Liver (tissue), 8 donors: ENCODE measurements at regions not wholly inside any gene's neighbourhood (a gene's known extent, or its start where the extent isn't known, plus 50 kb on each side); places are given as distances from the start of the nearest gene placed in this dataset.

Source experiments
- DNase-seq: peaks from one replicate; pipeline ENCODE4 v3.0.0-alpha.2; 2017; ENCODE audit warnings: low spot score
- H3K27ac ChIP-seq, 2 donors: one replicate each; pipeline ENCODE4 v1.7.0; 2013; ENCODE audit warnings: inconsistent platforms in 2 of 2, low read length in 2 of 2, control low read depth in 1 of 2, low read depth in 1 of 2, mild to moderate bottlenecking in 1 of 2
- H3K27me3 ChIP-seq, 4 donors: one replicate each; pipeline versions ENCODE4 v1.6.1 to v1.7.0; 2013; ENCODE audit warnings: low read length in 3 of 4, inconsistent platforms in 1 of 4, mild to moderate bottlenecking in 1 of 4, moderate library complexity in 1 of 4; ENCODE audit not compliant: control insufficient read depth in 4 of 4, insufficient read depth in 4 of 4
- H3K36me3 ChIP-seq, 4 donors: one replicate each; pipeline versions ENCODE4 v1.6.1 to v1.7.0; 2013; ENCODE audit warnings: low read length in 3 of 4, mild to moderate bottlenecking in 3 of 4, low read depth in 1 of 4, moderate library complexity in 1 of 4; ENCODE audit not compliant: control insufficient read depth in 4 of 4, insufficient read depth in 3 of 4
- H3K4me1 ChIP-seq, 4 donors: one replicate each; pipeline versions ENCODE4 v1.6.1 to v1.7.0; 2013; ENCODE audit warnings: low read length in 3 of 4, mild to moderate bottlenecking in 3 of 4, moderate library complexity in 1 of 4; ENCODE audit not compliant: control insufficient read depth in 4 of 4, insufficient read depth in 4 of 4
- H3K4me3 ChIP-seq, 3 donors: one replicate each; pipeline versions ENCODE4 v1.6.1 to v1.7.0; 2013; ENCODE audit warnings: low read length in 3 of 3, control low read depth in 1 of 3, low read depth in 1 of 3, mild to moderate bottlenecking in 1 of 3
- H3K9ac ChIP-seq, 2 donors: one replicate each; pipeline ENCODE4 v1.7.0; 2013; ENCODE audit warnings: low read length in 2 of 2, mild to moderate bottlenecking in 2 of 2, moderate library complexity in 2 of 2, control low read depth in 1 of 2, low read depth in 1 of 2
- H3K9me3 ChIP-seq, 4 donors: one replicate each; pipeline versions ENCODE4 v1.6.1 to v1.7.0; 2013; ENCODE audit warnings: low read length in 3 of 4; ENCODE audit not compliant: control insufficient read depth in 4 of 4
- CTCF ChIP-seq: fragments of 150-350 bp; IDR thresholded peaks from 2 replicates; pipeline ENCODE4 v1.5.1; 2017; ENCODE audit warnings: improper control_type of control experiment, low read depth, low read length; ENCODE audit not compliant: missing input control
- EGR1 ChIP-seq, 2 donors: IDR thresholded peaks; 2 replicates each; pipeline ENCODE4 v1.6.1; 2016 to 2018; ENCODE audit warnings: antibody characterized with exemption in 2 of 2, low read depth in 2 of 2
- FOXA1 ChIP-seq: IDR thresholded peaks from 2 replicates; pipeline ENCODE4 v1.6.1; 2016; ENCODE audit warnings: antibody characterized with exemption
- FOXA2 ChIP-seq: IDR thresholded peaks from 2 replicates; pipeline ENCODE4 v1.6.1; 2016; ENCODE audit warnings: antibody characterized with exemption
- GABPA ChIP-seq, 2 donors: IDR thresholded peaks in 1 of 2; conservative IDR thresholded peaks in 1 of 2; 2 replicates each; pipeline ENCODE4 v1.6.1; 2016; ENCODE audit warnings: antibody characterized with exemption in 2 of 2, mild to moderate bottlenecking in 1 of 2, moderate library complexity in 1 of 2
- HNF4A ChIP-seq, 2 donors: conservative IDR thresholded peaks; 2 replicates each; pipeline ENCODE4 v1.6.1; 2016; ENCODE audit warnings: antibody characterized with exemption in 2 of 2, mild to moderate bottlenecking in 2 of 2
- HNF4G ChIP-seq: IDR thresholded peaks from 2 replicates; pipeline ENCODE4 v1.6.1; 2016; ENCODE audit warnings: antibody characterized with exemption
- JUND ChIP-seq, 2 donors: IDR thresholded peaks; 2 replicates each; pipeline ENCODE4 v1.6.1; 2016; ENCODE audit warnings: antibody characterized with exemption in 2 of 2
- NR2F2 ChIP-seq: IDR thresholded peaks from 2 replicates; pipeline ENCODE4 v1.6.1; 2016; ENCODE audit warnings: antibody characterized with exemption
- RAD21 ChIP-seq, 2 donors: IDR thresholded peaks; 2 replicates each; pipeline ENCODE4 v1.6.1; 2016; ENCODE audit warnings: antibody characterized with exemption in 2 of 2, mild to moderate bottlenecking in 2 of 2
- RXRA ChIP-seq, 2 donors: IDR thresholded peaks; 2 replicates each; pipeline ENCODE4 v1.6.1; 2017 to 2018; ENCODE audit warnings: antibody characterized with exemption in 2 of 2, mild to moderate bottlenecking in 1 of 2
- SP1 ChIP-seq: IDR thresholded peaks from 2 replicates; pipeline ENCODE4 v1.6.1; 2018; ENCODE audit warnings: antibody characterized with exemption, mild to moderate bottlenecking
- TAF1 ChIP-seq: conservative IDR thresholded peaks from 2 replicates; pipeline ENCODE4 v1.6.1; 2016; ENCODE audit warnings: antibody characterized with exemption, mild to moderate bottlenecking
- YY1 ChIP-seq: IDR thresholded peaks from 2 replicates; pipeline ENCODE4 v1.6.1; 2016; ENCODE audit warnings: antibody characterized with exemption, mild to moderate bottlenecking
- WGBS: extraction: QIAGEN DNeasy Blood & Tissue Kit; methylation state at CpG from one replicate; pipeline ENCODE4 v1.1.7; 2013; 5-methylcytosine and 5-hydroxymethylcytosine counted together
- TF ChIP-seq, protein P1 (sequence below): IDR thresholded peaks from 2 replicates; pipeline ENCODE4 v1.6.1; 2016; ENCODE audit warnings: antibody characterized with exemption
- TF ChIP-seq, protein P2 (sequence below): IDR thresholded peaks from 2 replicates; pipeline ENCODE4 v1.6.1; 2016; ENCODE audit warnings: antibody characterized with exemption
- TF ChIP-seq, protein P3 (sequence below): IDR thresholded peaks from 2 replicates; pipeline ENCODE4 v1.6.1; 2016; ENCODE audit warnings: antibody characterized with exemption, mild to moderate bottlenecking
- TF ChIP-seq, protein P4 (sequence below): IDR thresholded peaks from 2 replicates; pipeline ENCODE4 v1.6.1; 2016; ENCODE audit warnings: antibody characterized with exemption
- donor health status: healthy.
- donor health status: healthy.
- donor health status: healthy.
- donor health status: healthy.
- donor health status: healthy.

GRCh38 chr21:27646691-27647090, 679.8 kb upstream of the ADAMTS5 start (continued):
- TF ChIP-seq CTCF (no peak), FOXA2 (no peak), HNF4A (conservative IDR thresholded peaks at IDR 0.05) (no peak)

GRCh38 chr21:27646056-27646455, 679.2 kb upstream of the ADAMTS5 start:
- Histone ChIP-seq H3K4me1 (no peaks in the 10 kb centered on the region), H3K36me3 (no peaks in the 10 kb centered on the region), H3K27ac (no peak overlapping the region), H3K27me3 (peaks cover 0 to 5% (median 0%) of the 10 kb centered on the region in 4 donors), H3K9me3 (no peaks in the 10 kb centered on the region), H3K4me3 (no peak overlapping the region), H3K9ac (no peak overlapping the region)
- 77% methylated on average over 2 of the region's 2 CpGs for WGBS
- TF ChIP-seq YY1 = no peak
- no peak for TF ChIP-seq RXRA (IDR thresholded peaks at IDR 0.05)
- TF ChIP-seq, protein P1, sequence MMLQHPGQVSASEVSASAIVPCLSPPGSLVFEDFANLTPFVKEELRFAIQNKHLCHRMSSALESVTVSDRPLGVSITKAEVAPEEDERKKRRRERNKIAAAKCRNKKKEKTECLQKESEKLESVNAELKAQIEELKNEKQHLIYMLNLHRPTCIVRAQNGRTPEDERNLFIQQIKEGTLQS = no peak
- no peak for TF ChIP-seq FOXA2
- TF ChIP-seq JUND (IDR thresholded peaks at IDR 0.05) = no peak
- no peak for TF ChIP-seq NR2F2
- no peak for TF ChIP-seq SP1
- no peak for TF ChIP-seq HNF4G
- TF ChIP-seq, protein P2, sequence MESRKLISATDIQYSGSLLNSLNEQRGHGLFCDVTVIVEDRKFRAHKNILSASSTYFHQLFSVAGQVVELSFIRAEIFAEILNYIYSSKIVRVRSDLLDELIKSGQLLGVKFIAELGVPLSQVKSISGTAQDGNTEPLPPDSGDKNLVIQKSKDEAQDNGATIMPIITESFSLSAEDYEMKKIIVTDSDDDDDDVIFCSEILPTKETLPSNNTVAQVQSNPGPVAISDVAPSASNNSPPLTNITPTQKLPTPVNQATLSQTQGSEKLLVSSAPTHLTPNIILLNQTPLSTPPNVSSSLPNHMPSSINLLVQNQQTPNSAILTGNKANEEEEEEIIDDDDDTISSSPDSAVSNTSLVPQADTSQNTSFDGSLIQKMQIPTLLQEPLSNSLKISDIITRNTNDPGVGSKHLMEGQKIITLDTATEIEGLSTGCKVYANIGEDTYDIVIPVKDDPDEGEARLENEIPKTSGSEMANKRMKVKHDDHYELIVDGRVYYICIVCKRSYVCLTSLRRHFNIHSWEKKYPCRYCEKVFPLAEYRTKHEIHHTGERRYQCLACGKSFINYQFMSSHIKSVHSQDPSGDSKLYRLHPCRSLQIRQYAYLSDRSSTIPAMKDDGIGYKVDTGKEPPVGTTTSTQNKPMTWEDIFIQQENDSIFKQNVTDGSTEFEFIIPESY = no peak
- no peak for TF ChIP-seq CTCF
- TF ChIP-seq TAF1 = no peak
- TF ChIP-seq EGR1 (IDR thresholded peaks at IDR 0.05; ENCODE audit: low read depth in 2 of 2) = no peak
- no peak for TF ChIP-seq RAD21 (IDR thresholded peaks at IDR 0.05)
- TF ChIP-seq HNF4A (conservative IDR thresholded peaks at IDR 0.05) = no peak
- TF ChIP-seq GABPA (IDR thresholded peaks at IDR 0.05 in 1 of 2, conservative IDR thresholded peaks at IDR 0.05 in 1 of 2) = no peak
- TF ChIP-seq, protein P3, sequence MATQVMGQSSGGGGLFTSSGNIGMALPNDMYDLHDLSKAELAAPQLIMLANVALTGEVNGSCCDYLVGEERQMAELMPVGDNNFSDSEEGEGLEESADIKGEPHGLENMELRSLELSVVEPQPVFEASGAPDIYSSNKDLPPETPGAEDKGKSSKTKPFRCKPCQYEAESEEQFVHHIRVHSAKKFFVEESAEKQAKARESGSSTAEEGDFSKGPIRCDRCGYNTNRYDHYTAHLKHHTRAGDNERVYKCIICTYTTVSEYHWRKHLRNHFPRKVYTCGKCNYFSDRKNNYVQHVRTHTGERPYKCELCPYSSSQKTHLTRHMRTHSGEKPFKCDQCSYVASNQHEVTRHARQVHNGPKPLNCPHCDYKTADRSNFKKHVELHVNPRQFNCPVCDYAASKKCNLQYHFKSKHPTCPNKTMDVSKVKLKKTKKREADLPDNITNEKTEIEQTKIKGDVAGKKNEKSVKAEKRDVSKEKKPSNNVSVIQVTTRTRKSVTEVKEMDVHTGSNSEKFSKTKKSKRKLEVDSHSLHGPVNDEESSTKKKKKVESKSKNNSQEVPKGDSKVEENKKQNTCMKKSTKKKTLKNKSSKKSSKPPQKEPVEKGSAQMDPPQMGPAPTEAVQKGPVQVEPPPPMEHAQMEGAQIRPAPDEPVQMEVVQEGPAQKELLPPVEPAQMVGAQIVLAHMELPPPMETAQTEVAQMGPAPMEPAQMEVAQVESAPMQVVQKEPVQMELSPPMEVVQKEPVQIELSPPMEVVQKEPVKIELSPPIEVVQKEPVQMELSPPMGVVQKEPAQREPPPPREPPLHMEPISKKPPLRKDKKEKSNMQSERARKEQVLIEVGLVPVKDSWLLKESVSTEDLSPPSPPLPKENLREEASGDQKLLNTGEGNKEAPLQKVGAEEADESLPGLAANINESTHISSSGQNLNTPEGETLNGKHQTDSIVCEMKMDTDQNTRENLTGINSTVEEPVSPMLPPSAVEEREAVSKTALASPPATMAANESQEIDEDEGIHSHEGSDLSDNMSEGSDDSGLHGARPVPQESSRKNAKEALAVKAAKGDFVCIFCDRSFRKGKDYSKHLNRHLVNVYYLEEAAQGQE = no peak
- TF ChIP-seq, protein P4, sequence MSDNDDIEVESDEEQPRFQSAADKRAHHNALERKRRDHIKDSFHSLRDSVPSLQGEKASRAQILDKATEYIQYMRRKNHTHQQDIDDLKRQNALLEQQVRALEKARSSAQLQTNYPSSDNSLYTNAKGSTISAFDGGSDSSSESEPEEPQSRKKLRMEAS = no peak
- no peak for TF ChIP-seq FOXA1
- no peak for DNase-seq
